K562 (cell line): ENCODE measurements at regions not wholly inside any gene's neighbourhood (a gene's known extent, or its start where the extent isn't known, plus 50 kb on each side); places are given as distances from the start of the nearest gene placed in this dataset.

Experiments used
- ATAC-seq: fragments of 200-7000 bp; cut with Tn5 transposase; 3 replicates; pipeline ENCODE4 v1.9.1; 2020; ENCODE audit warnings: moderate library complexity
- BruUV-seq: library from RNA; stranded (reverse); fragments of 400-500 nt; replicated peaks from 2 replicates; lab custom pipeline; 2021; lab: Mats Ljungman, UMichigan
- CTCF ChIA-PET: fragments of 300-600 bp; formaldehyde crosslinking; extraction: SDS; loops from one replicate; lab custom pipeline; 2021; ENCODE audit warnings: low intra/inter-chr PET ratio; lab: Yijun Ruan, JAX
- POLR2A ChIA-PET: fragments of 300-600, 350-650 bp; sonication (Branson Sonifier 250); formaldehyde crosslinking; extraction: SDS; loops from one replicate; lab custom pipeline; 2021; ENCODE audit warnings: antibody characterized with exemption, inconsistent platforms; lab: Yijun Ruan, JAX
- DNase-seq, 4 experiments: peaks; one replicate each; pipeline versions ENCODE4 v3.0.0 to v3.0.0-alpha.2; 2011 to 2018; ENCODE audit warnings: low spot score in 3 of 4, mixed read lengths in 3 of 4; ENCODE audit errors: extremely low read depth in 1 of 4
- FAIRE-seq: peaks from 2 replicates; lab custom pipeline; 2011; peaks lifted over from hg19 to GRCh38; lab: Jason Lieb, UNC
- H2AFZ ChIP-seq: 2 replicates; pipeline ENCODE4 v1.6.0; 2011; ENCODE audit warnings: low read depth, low read length, control low read depth, inconsistent platforms
- H3K27ac ChIP-seq: fragments of 200-600 bp; 3 replicates; pipeline ENCODE4 v1.8.0; 2011; ENCODE audit warnings: low read depth, mild to moderate bottlenecking, control low read depth, inconsistent platforms, low read length, moderate library complexity, mixed read lengths; ENCODE audit errors: extremely low read depth
- H3K27me3 ChIP-seq, 2 experiments: fragments of 300-600 bp in 1 of 2; 2 replicates in 1 of 2; 3 replicates in 1 of 2; pipeline versions ENCODE4 v1.6.0 to v1.8.0; 2011; ENCODE audit warnings: inconsistent platforms in 2 of 2, low read length in 2 of 2, mild to moderate bottlenecking in 1 of 2, mixed read lengths in 1 of 2, moderate library complexity in 1 of 2; ENCODE audit not compliant: control insufficient read depth in 2 of 2, insufficient read depth in 2 of 2
- H3K36me3 ChIP-seq: fragments of 300-600 bp; 3 replicates; pipeline ENCODE4 v1.8.0; 2011; ENCODE audit warnings: mild to moderate bottlenecking, low read length, inconsistent platforms; ENCODE audit not compliant: control insufficient read depth, insufficient read depth
- H3K4me1 ChIP-seq, 2 experiments: fragments of 200-600 bp in 1 of 2; replicated peaks in 1 of 2; 2 replicates in 1 of 2; 3 replicates in 1 of 2; pipeline versions ENCODE4 v1.5.1 to v1.8.0; 2011; ENCODE audit warnings: inconsistent platforms in 2 of 2, low read length in 2 of 2, mild to moderate bottlenecking in 1 of 2, mixed read lengths in 1 of 2, moderate library complexity in 1 of 2; ENCODE audit not compliant: control insufficient read depth in 2 of 2, insufficient read depth in 2 of 2
- H3K4me2 ChIP-seq: 2 replicates; pipeline ENCODE4 v1.6.1; 2011; ENCODE audit warnings: low read length, control low read depth, inconsistent platforms, mixed read lengths; ENCODE audit not compliant: insufficient read depth
- H3K4me3 ChIP-seq: fragments of 200-600 bp; sonication (generic), shearing (Covaris generic); 2 replicates; pipeline ENCODE4 v1.5.1; 2016; ENCODE audit warnings: control low read depth, inconsistent platforms
- H3K79me2 ChIP-seq: fragments of 200-600 bp; 3 replicates; pipeline ENCODE4 v1.8.0; 2011; ENCODE audit warnings: low read length, inconsistent platforms; ENCODE audit not compliant: control insufficient read depth, insufficient read depth
- H3K9ac ChIP-seq, 2 experiments: 2 replicates each; pipeline versions ENCODE4 v1.6.0 to v1.6.1; 2011; ENCODE audit warnings: low read depth in 2 of 2, low read length in 2 of 2, control low read depth in 1 of 2, inconsistent platforms in 1 of 2, mild to moderate bottlenecking in 1 of 2, mixed read lengths in 1 of 2; ENCODE audit not compliant: insufficient read depth in 1 of 2
- H3K9me1 ChIP-seq: one replicate; pipeline ENCODE4 v1.6.0; 2011; ENCODE audit warnings: inconsistent platforms, mild to moderate bottlenecking, low read length, moderate library complexity; ENCODE audit not compliant: control insufficient read depth, insufficient read depth
- H3K9me3 ChIP-seq: replicated peaks from 2 replicates; pipeline ENCODE4 v1.5.1; 2011; ENCODE audit warnings: low read depth, low read length, inconsistent platforms; ENCODE audit not compliant: control insufficient read depth, insufficient read depth
- H4K20me1 ChIP-seq: replicated peaks from 2 replicates; pipeline ENCODE4 v1.6.1; 2011; ENCODE audit warnings: low read length, inconsistent platforms, mixed read lengths; ENCODE audit not compliant: control insufficient read depth, insufficient read depth
- BCOR ChIP-seq: fragments of 450-650 bp; IDR thresholded peaks from 2 replicates; pipeline ENCODE4 v1.6.1; 2016
- C11orf30 ChIP-seq: fragments of 450-650 bp; IDR thresholded peaks from 2 replicates; pipeline ENCODE4 v1.6.1; 2016; ENCODE audit warnings: low read depth, mild to moderate bottlenecking
- HMG20A ChIP-seq: fragments of 450-650 bp; formaldehyde crosslinking; conservative IDR thresholded peaks from 2 replicates; pipeline ENCODE4 v1.4.0; 2020; ENCODE audit warnings: mild to moderate bottlenecking, mixed read lengths
- HMGN3 ChIP-seq: IDR thresholded peaks from 2 replicates; pipeline ENCODE4 v1.6.1; 2011; ENCODE audit warnings: borderline replicate concordance, low read depth, mild to moderate bottlenecking, mixed read lengths, low read length; ENCODE audit not compliant: insufficient read length; ENCODE audit errors: extremely low read depth
- MCM5 ChIP-seq: fragments of 450-650 bp; IDR thresholded peaks from 2 replicates; pipeline ENCODE4 v1.6.1; 2016; ENCODE audit warnings: low read depth
- NCOR1 ChIP-seq: fragments of 450-650 bp; IDR thresholded peaks from 2 replicates; pipeline ENCODE4 v1.6.1; 2016; ENCODE audit warnings: mild to moderate bottlenecking, moderate library complexity
- NFE2L1 ChIP-seq: fragments of 450-650 bp; IDR thresholded peaks from 2 replicates; pipeline ENCODE4 v1.6.1; 2016; ENCODE audit warnings: missing genetic modification characterization, low read depth, mild to moderate bottlenecking, missing compliant biosample characterization, moderate library complexity, borderline replicate concordance
- NR3C1 ChIP-seq: sonication (generic); formaldehyde crosslinking; IDR thresholded peaks from 2 replicates; pipeline ENCODE4 v1.8.1; 2022; ENCODE audit warnings: missing genetic modification reagents
- PTRF ChIP-seq: fragments of 450-650 bp; IDR thresholded peaks from 2 replicates; pipeline ENCODE4 v1.6.1; 2016; ENCODE audit warnings: mild to moderate bottlenecking, missing genetic modification characterization, missing compliant biosample characterization
- SMARCA4 ChIP-seq: fragments of 450-650 bp; IDR thresholded peaks from 2 replicates; pipeline ENCODE4 v1.6.1; 2016
- SMARCA5 ChIP-seq: fragments of 450-650 bp; IDR thresholded peaks from 2 replicates; pipeline ENCODE4 v1.6.1; 2016
- ZBTB34 ChIP-seq: fragments of 250-450 bp; sonication (Bioruptor Pico); IDR thresholded peaks from 2 replicates; pipeline ENCODE4 v1.8.0; 2021; ENCODE audit warnings: mild to moderate bottlenecking, moderate library complexity
- ZNF280A ChIP-seq: fragments of 450-650 bp; IDR thresholded peaks from 2 replicates; pipeline ENCODE4 v1.6.1; 2018; ENCODE audit warnings: mild to moderate bottlenecking, low read depth; ENCODE audit not compliant: partially characterized antibody
- ZNF707 ChIP-seq: fragments of 250-450 bp; sonication (Bioruptor Pico); conservative IDR thresholded peaks from 2 replicates; pipeline ENCODE4 v1.8.0; 2022; ENCODE audit warnings: inconsistent platforms, mild to moderate bottlenecking, moderate library complexity
- ZNF830 ChIP-seq: fragments of 250-450 bp; sonication (Bioruptor Pico); IDR thresholded peaks from 2 replicates; pipeline ENCODE4 v1.5.0; 2021; ENCODE audit warnings: mild to moderate bottlenecking
- WGBS: fragments of 100-300 bp; shearing (Covaris generic); methylation state at CpG from one replicate; pipeline ENCODE4 v1.1.6; 2016; ENCODE audit warnings: low coverage, mixed read lengths; ENCODE audit not compliant: insufficient coverage; ENCODE audit errors: missing lambda C conversion rate; 5-methylcytosine and 5-hydroxymethylcytosine counted together
- in situ Hi-C: fragments of 300-500 bp; cut with MboI; formaldehyde crosslinking; loops from 4 replicates; pipeline ENCODE4 v1.15.0; 2018; ENCODE audit warnings: inconsistent platforms, mixed read lengths
- intact Hi-C: fragments of 100-400 bp; cut with micrococcal nuclease; formaldehyde crosslinking; loops from 2 replicates; pipeline ENCODE4 v1.14.2; 2022
- TF ChIP-seq, protein P1 (sequence below), 2 experiments: IDR thresholded peaks; 2 replicates each; pipeline ENCODE4 v1.6.1; 2012; ENCODE audit warnings: improper control_type of control experiment in 2 of 2, low read depth in 2 of 2, low read length in 2 of 2, borderline replicate concordance in 1 of 2

- Histone ChIP-seq H3K9me3 (no peaks in the 10 kb centered on the region), H3K4me3 (no peak overlapping the region), H3K4me1 (no peaks in the 10 kb centered on the region), H3K79me2 (no peaks in the 10 kb centered on the region), H3K36me3 (no peaks in the 10 kb centered on the region), H4K20me1 (no peaks in the 10 kb centered on the region), H3K9ac (no peak overlapping the region), H3K4me2 (no peak overlapping the region), H3K9me1 (no peaks in the 10 kb centered on the region), H3K27me3 (no peaks in the 10 kb centered on the region), H2AFZ (no peak overlapping the region), H3K27ac (no peak overlapping the region)
- intact Hi-C loops (no loop called here), in situ Hi-C loops (no loop called here)
- BruUV-seq: no TSS peak
- DNase-seq (no peak), FAIRE-seq (no peak), ATAC-seq (no peak)
- POLR2A ChIA-PET: no interaction called here
- CTCF ChIA-PET: no interaction called here
- WGBS: 0% methylated on average over 4 of the region's 4 CpGs
- TF ChIP-seq HMGN3: no peak
- TF ChIP-seq SMARCA5: no peak
- TF ChIP-seq SMARCA4: no peak
- TF ChIP-seq NR3C1: no peak
- TF ChIP-seq ZBTB34 (CRISPR knock-in tag): no peak
- TF ChIP-seq C11orf30: no peak
- TF ChIP-seq ZNF707: no peak
- TF ChIP-seq, protein P1, sequence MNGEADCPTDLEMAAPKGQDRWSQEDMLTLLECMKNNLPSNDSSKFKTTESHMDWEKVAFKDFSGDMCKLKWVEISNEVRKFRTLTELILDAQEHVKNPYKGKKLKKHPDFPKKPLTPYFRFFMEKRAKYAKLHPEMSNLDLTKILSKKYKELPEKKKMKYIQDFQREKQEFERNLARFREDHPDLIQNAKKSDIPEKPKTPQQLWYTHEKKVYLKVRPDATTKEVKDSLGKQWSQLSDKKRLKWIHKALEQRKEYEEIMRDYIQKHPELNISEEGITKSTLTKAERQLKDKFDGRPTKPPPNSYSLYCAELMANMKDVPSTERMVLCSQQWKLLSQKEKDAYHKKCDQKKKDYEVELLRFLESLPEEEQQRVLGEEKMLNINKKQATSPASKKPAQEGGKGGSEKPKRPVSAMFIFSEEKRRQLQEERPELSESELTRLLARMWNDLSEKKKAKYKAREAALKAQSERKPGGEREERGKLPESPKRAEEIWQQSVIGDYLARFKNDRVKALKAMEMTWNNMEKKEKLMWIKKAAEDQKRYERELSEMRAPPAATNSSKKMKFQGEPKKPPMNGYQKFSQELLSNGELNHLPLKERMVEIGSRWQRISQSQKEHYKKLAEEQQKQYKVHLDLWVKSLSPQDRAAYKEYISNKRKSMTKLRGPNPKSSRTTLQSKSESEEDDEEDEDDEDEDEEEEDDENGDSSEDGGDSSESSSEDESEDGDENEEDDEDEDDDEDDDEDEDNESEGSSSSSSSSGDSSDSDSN (IDR thresholded peaks at IDR 0.05; ENCODE audit: borderline replicate concordance in 1 of 2, low read depth in 2 of 2, low read length in 2 of 2): no peak
- TF ChIP-seq MCM5: no peak
- no peak for TF ChIP-seq NCOR1
- no peak for TF ChIP-seq ZNF280A
- no peak for TF ChIP-seq ZNF830 (CRISPR knock-in tag)
- TF ChIP-seq PTRF (tag): no peak
- TF ChIP-seq BCOR: no peak
- no peak for TF ChIP-seq HMG20A
- no peak for TF ChIP-seq NFE2L1
Measured at GRCh38 chr2:22817197-22817596, 567.8 kb upstream of the KLHL29 start.
